GM21786 (cell line): ENCODE measurements at regions not wholly inside any gene's neighbourhood (a gene's known extent, or its start where the extent isn't known, plus 50 kb on each side); places are given as distances from the start of the nearest gene placed in this dataset.

Experiments
- ATAC-seq: cut with Tn5 transposase; IDR thresholded peaks from one replicate; pipeline ENCODE4 v1.9.1; 2021; ENCODE audit not compliant: unreplicated experiment

DNA sequence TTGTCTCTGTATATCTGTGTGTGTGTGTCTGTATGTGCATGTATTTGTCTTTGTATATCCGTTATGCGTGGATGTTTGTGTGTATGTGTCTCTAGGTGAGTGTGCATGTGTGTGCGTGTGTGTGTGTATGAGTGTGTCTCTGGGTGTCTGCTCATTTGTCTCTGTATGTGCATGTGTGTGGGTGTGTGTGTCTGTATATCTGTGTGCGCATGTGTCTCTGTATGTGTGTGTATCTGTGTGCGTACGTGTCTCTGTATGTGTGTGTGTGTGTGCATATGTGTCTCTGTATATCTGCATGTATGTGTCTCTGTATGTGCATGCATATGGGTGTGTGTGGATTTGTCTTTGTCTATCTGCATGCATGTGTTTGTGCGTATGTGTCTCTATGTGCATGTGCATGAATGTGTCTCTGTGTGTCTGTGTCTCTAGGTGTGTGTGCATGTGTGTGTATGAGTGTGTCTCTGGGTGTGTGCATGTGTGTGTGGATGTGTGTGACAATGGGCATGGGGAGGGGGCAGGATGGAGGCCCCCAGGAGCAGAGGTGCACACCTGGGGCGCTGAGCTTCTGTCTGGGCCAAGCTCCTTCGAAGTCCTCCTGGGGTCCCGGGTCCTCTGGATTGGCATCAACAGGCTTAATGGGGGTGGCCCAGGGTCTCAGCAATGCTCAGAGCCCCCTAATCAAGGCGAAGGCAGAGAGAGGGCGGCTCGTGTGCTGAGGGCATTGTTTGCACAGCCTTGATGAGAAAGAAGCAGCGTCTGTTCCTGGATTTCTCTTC lies 373.4 kb upstream of the IRX4 start:
- ATAC-seq = no peak

DNA sequence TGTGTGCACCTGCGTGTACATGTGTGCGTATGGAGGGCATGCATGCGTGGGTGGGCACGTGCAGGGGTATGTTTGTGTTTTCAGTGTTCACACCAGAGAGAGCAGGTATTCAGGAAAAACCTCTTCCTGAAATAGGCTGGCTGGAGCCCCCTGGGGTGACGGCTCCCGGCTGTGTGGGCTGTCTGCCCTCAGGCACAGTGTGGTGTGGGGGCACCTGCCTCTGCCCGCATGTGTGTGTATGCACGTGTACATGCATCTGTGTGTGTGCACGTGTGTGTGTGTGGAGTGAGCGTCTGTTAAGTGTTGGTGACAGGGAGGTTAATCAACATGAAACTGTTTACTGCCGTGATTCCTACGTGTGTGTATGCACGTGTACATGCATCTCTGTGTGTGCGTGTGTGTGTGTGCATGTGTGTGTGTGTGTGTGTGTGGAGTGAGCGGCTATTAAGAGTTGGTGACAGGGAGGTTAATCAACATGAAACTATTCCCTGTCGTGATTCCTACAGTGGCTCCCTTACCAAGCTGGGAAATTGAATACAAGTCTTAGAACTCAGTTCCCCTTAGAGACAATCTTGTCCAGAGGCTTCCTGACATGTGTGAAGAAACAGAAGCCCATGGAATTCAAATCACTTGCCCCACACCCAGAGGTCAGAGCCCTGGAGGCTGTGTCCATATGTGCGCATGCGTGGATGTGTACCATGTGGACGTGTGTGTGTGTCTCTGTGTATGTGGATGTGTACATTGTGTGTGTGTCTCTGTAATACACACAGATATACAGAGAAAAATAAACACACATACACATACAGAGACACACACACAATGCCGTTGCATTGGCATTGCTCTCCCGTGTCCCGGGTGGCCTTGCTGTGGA lies 372.4 kb upstream of the IRX4 start:
- no peak for ATAC-seq

DNA sequence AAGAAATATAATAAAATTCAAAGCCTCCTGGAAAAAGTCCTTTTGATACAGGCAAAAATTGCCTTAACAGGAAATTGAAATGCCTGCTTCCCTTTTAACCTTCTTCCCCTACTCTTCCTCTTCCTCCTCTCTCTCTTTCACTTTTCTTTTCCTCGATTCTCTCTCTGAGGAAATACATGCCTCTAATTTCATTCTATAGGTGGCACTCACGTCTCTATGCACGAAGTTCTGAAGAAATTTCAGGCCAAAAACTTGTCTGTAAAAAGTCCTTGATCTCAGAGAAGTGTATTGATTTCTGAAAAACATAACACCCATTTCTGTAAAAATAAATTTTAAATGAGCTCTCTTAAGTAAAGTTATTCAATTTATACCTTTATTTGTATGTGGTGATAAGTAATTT lies 371.7 kb upstream of the IRX4 start:
- no peak for ATAC-seq

DNA sequence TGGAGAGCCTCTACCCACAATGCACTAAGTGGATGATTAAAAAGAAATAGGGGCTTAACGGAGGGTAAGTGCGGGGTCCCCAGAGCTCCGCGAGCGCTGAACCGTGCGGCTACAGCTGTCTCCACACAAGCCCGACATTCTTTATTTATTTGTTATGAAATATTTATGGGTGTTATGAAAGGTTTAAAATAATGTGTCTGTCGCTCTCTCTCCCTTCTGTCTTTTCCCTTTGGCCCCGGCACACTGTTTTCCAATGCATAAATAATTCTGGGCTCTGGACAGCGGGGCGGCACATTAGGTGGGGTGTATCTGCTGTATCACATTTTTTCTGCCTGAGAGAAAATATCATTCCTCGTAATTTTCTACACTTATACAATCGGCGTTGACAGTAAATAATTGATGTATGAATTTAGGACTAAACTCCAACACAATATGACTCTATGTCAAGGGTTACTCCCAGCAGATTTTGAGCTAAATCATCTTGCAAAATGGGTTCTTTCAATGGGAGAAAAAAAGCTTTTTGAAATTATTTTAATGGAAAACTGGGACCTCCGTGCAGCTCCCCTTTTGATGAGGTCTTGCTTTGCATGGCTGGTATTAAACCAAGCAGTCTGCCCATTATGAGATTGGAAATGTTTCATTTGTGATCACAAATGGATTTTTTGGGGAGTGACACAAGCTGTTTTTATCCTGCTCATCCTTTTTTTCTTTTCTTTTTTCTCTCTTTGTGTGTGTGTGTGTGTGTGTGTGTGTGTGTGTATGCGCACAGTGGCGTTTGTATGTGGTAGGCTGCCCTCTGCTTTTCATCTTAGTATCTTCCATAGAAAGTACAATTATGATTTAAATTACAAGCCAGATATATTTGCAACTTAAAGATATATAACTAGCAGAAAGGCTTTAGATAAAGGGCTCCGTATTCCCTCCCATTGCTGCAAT lies 370.6 kb upstream of the IRX4 start:
- no peak for ATAC-seq

DNA sequence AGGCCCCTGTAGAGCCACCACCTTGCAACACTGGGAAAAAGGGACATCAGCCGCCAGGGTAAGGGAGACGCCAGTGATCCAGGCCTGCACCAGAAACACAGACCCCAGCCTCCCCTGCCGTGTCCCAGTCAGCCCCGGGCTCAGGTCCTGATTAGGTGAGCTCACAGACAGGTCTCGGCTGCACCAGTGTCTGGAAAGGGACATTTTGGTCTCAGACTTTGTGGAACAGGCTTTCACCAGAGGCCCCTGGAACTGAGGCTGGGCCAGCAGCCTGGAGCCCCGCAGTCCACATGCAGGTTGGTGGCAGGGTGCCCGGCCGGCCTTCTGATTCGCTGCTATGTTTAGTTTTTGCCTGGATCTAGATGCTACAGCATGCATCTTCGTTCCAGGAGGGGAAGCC lies 369.0 kb upstream of the IRX4 start:
- ATAC-seq = no peak

DNA sequence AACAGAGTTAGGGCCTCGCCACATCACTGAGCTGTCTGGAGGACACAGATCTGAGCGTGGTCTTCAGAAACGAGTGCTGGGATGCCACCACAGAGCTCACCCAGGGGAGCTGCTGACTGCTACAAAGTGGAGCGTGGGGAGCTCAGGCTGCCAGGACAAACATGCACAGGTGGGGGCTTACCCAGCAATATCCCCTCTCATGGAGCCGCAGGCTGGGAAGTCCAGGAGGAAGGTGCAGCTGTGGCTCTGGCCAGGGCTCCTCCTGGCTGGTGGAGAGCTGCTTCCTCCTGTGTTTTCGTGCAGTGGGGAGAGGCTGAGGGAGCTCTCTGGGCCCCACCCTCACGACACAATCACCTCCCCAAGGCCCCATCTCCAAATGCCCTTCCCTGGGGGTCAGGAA lies 368.6 kb upstream of the IRX4 start:
- no peak for ATAC-seq

DNA sequence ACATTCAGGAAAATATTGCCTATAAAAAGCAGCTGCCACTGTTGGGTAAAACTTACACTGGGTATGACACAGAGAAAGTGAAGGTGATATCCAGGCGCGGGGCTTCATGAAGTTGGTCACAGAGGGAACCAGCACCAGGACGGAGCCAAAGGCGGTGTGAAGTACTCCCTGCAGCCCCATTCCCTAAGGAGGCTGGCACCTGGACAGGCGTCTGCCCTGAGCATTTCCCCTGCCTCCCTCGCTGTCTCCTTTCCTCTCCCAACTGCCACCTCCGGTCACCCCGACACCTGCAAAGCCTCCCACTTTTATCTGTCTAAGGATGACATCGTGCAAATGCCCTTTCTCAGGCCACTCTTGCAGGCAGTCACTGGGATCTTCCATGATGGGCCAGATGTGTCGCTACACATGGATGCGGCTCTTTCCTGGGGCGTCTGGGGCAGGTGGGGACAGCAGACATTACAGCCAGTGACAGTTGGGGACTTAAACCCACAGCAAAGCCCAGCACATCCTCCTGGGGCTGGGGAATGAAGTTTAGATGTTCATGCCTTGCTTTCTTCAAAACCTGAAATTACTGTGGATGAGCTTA lies 367.7 kb upstream of the IRX4 start:
- ATAC-seq = no peak

DNA sequence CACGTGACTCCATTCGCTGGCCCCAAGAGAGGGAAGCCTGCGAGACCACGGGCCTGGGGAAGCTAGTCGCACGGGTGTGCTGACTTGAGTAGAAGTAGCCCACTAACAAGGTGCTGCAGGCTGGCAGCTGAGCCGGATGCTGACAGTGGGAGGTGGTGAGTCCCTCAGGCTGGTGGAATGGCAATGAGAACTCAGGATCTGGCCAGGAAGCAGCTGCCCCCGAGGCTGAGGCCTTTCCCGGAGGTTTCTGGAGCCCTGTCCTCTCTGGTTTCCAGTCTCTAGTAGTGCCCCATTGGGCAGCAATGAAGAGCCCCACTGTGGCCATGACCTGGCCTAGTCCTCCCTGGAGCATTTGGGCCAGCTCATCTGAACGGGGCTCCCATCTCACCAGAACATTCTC lies 366.7 kb upstream of the IRX4 start:
- no peak for ATAC-seq

DNA sequence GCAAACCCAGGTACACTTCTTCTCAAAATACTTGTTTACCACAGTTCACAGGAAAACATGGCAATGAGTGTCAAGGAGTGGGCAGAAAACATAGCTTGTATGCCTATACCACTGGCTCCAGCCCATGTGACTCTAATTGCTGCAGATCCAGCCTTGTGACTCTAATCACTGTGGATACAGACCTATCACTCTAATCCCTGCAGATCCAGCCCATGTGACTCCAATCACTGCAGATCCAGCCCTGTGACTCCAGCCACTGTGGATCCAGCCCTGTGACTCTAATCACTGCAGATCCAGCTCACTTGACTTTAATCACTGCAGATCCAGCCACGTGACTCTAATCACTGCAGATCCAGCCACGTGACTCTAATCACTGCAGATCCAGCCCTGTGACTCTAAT lies 366.3 kb upstream of the IRX4 start:
- no peak for ATAC-seq

DNA sequence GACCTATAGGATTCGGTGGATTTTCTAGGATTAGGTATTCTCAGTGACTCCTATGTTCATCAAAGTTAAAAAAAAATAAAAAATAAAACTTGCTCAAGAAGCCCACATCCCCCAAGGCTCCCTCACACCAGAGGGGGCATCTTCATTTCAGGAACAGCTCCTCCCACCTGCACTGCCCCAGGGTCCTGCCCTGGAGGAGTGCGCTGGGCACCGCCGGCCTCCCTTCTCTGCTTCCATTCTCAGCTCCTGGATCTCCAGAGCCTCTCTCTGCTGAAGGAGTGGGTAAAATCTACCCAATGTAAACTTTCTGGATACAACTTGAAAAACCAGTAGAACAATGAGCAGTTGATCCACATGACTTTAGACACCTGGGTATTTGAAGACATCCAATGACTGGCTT lies 359.8 kb upstream of the IRX4 start:
- ATAC-seq = no peak

DNA sequence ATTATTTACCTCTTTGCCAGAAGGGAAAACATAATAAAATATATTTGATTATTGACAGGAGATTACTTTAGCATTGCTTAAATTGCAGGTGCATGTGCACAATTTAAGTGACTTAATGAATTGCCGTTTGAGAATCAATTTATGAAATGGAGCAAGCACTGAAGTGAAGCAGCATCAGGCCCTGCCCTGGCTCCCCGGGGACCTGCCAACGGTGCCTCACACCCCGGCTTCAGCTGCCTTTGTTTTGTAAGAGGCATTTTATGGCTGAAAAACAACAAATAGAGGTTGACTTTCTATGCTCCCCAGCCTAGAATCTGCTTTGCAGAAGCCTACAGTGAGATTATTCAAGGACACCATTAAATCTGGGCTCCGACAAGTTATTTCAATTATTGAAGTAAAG lies 359.1 kb upstream of the IRX4 start:
- ATAC-seq = no peak

DNA sequence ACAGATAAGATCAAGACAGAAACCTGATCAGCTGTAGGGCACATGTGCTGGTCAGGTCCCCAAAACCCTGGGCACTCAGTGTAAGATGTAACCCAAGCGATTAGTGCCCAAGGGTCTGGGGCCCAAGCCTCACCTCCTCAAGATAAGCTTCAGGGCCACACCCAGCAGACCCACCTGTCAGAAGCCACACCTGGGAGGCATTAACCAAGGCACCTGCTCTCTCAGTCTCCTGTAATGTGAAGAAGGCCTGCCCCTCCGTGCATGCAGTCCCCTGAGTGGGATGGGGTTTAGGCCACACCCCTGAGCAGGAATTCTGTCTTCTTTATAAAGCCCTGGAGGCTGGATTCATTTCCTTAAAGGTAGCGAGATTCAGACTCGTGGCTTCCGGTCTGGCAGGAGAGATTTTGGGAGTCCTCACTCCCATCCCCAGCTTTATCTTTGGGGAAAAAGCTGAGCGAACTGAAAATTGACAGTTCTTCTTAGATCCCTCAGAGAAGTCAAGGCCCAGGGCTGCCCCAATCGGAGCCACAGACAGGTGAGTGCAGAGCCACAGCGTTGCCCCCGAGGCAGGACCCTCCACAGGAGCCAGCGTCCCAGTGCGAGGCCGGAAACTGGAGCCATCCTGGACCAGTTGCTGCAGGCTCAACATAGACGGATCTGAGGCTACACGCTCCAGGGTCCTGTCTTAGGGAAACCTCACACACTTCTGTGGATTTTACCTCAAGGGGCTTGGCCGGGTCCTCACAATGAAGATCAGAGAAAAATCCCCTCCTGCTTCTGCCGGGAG lies 357.6 kb upstream of the IRX4 start:
- ATAC-seq = no peak

DNA sequence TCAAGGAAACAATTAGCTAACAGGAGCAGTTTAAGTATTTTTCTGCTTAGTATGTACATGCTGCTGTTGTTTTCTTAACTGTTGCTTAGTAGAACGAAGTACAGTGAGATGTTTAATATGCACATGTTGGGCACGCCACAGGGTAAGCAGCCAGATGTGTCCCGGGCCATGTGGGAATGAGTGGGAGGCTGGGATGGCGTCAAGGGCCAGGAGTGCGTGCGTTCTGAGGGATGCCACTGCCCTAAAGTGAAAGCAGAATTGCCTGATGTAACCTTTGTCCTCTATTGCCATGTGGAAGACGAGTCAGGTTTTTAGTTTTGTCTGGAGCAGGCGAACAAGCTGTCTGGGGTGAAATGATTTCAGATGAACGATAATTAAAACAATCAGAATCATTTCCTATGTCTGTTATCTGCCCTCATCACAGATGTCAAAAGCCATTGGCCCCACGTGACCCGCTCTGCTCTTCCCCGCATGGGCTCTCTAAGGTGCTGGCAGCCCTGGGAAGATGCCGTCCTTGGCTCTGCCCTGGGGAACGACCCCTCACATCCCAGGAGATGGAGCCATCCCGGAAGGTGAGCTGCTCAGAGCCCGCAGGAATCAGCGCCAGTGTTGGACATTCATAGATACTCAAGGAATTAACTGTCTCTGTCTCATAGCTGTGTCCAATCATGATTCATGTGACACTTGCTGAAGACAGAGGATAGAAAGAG lies 356.6 kb upstream of the IRX4 start:
- no peak for ATAC-seq

DNA sequence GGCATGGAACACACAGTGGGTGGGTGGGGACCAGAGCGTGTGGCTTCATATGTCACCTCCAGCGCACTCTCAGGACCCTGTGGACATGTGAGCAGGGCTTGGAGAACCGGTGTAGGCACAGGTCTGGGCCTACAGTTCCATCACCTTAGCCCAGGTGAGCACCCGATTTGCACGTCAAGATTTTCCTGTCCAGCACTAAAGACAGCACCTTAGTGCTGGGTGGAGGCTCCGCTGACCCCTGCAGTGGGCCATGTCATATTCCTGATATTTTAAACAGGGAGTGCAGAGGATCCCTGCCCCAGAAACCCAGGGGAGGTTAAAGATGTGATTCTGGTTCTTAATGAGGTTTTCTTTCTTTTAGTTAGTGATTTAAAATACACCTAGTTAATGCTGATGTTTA lies 356.0 kb upstream of the IRX4 start:
- ATAC-seq = no peak

DNA sequence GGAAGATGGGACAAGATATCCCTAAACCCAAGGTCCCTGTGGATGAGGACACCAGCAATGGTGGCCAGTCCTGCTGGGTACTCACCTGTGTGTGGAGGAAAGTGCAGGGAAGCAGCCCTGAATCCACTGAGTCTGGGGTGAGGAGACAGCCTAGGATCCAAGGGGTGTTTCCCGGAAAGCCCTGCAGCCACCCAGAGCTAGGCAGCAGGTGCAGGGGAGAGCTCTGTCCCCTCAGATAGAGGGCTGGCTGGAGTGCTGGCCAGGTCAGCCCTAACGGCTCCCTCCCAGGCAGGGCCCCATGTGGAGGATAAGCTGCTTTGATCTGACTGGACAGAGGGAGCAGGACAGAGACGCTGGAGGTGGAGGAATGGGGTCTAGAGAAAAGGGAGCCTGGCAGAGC lies 344.7 kb upstream of the IRX4 start:
- ATAC-seq = no peak

DNA sequence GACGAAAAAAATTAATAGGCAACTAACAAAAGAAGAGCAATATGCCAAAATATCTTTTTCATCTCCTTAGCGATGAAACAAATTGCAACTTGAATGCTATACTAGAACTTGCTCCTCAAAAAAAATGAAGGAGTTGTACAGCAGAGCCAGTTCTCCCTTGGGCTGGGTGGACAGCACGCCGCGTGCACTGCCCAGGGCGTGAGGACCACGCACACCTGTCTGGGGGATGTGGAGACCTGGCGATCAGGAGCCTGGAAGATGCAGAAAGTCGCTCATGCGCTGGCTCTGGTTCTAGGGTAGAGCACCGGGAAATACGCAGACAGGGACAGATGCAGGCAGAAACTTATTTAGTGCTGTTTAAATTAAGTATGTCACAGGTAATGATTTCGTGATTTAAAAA lies 342.0 kb upstream of the IRX4 start:
- no peak for ATAC-seq

DNA sequence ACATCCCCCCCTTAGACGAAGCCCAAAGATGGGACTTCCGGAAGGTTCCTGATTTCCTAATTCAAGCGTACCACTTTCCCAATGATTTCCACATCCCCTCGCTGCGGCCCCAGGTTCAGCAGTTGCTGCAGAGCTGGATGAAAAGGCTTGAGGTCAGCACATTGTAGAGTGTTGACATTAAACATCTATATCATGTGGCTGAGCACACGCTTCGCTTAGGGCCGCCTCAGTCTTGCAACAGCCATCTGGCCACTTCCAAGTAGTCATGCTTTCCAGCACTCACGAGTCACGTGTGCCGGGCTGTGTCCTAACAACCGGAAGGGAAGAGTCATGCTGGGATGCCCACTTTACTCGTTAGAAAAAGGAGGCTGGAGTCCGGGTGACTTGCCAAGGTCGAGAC lies 340.6 kb upstream of the IRX4 start:
- no peak for ATAC-seq

DNA sequence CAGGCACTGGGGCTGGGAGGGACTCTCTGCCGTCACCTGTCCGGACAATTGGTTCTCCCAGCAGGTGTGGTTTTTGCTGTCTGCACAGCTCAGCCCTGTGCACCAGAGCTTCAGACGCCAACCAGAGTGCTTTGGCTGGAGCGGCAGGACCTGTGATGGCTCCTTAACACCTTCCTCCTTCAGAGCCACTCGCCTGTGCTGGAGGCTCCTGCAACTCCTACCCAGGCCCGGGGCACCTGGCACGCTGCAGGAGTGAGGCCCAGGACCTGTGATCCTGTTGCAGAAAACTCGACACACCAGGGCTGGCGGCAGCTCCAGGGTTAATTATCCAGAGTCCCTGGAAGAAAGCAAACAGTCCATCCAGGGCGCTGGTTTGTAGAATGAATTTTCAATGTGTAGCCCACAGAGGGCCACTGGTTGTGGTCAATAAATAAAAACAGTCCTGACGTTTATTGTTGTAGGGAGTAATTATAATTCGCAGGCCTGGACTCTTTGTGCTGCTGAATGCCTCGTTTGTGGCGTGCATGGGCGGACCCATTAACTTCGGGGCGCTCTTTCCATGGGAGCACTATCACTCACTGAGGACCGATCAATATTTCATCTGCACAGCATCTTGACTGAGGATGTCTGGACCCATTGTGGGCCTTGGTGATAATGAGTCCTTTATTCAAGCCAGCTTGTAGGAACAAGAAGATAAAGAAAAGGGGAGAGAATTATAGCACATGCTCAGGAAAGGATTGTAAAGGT lies 339.7 kb upstream of the IRX4 start:
- ATAC-seq = no peak

DNA sequence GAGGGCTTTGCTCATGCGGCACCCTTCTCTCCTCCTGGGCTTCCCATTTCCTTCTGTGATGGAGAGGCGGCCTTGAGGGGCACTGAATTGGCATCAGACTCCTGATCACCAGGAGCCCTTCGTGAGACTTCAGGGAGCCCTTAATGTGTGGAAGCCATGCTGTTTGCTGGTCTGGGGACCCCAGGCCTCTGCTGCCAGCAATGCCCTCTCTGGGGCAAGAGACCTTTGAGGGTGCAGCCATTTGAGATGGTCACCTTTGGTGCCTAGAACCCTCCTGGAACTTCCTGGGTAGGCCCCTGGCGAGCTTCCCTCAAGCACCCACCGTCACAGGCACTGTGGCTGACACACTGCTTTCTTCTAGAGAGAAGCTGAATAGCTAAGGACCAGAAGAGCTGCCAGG lies 338.7 kb upstream of the IRX4 start:
- no peak for ATAC-seq
